ENCODE measurements at regions not wholly inside any gene's neighbourhood (a gene's known extent, or its start where the extent isn't known, plus 50 kb on each side); places are given as distances from the start of the nearest gene placed in this dataset.

DNA sequence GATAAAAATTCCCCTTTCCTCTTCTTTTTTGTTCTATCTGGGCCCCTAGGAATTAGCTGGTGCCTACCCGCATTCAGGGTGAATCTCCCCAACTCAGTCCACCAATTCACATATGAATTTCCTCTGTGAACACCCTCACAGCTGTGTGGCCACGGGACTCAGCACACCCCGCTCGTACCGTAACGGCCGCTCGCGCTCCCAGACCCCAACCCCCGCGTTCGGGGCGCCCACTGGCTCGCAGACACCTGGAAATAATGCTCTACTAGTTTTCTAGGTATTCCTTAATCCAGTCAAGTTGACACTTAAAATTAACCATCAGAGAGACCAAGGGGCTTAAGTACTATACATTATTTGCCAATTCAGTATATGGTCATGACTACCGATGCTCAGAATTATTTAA lies 1702.1 kb upstream of the PCDH20 start:
- DNase-seq (ENCODE audit: low read depth, low spot score) = no peak
- in situ Hi-C loops (cut with HindIII; ENCODE audit: low pct_unique_long_range_greater_than_20kb, low sequenced_read_pairs) = no loop called here

DNA sequence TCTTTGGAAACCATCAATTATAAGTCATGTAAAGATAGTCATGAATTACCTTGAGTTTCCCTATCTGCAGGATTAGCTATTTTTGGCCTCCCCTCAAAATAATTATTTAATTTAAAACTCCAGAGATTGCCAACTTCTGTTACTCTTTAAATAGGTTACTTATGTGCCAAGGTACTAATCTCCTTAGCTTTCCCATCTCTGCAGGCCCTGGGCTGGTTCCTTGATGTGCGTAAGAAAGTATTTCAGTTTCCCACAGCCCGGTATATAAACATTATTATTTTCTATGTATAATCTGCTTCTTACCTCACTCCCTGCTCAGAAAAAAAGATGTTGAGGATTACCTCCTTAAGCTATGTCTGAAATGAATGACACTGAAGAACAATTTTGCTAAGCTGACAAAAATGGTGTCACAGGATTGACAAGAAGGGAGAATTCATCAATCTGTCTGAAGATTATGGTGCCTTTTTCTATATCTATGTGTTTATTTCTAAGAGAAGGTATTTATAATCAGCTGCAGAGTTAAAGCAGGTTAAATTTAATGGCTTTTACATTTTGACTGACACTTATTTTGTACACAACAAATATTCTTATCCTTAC lies 1697.2 kb upstream of the PCDH20 start:
- in situ Hi-C loops (cut with HindIII; ENCODE audit: low pct_unique_long_range_greater_than_20kb, low sequenced_read_pairs) = no loop called here

DNA sequence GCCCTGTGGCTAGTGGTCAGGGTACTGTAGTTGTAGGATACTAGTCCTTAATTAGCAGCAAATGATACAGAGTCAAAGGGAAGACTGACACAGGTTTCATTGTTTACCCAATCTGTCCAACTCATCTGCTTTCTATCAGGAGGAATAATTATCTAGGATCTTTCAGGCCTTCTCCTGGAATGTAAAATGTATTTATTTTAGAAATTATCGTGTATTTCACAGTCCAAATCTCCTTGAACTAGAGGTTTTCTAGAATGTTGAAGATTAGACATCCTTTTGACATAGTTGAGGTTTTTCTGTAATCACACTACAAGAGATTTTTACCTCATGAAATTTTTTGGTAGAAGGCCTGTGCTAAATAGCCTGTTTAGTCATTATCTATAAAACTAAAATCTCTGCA lies 1694.8 kb upstream of the PCDH20 start:
- DNase-seq (ENCODE audit: low read depth, low spot score) = no peak
- in situ Hi-C loops (cut with HindIII; ENCODE audit: low pct_unique_long_range_greater_than_20kb, low sequenced_read_pairs) = no loop called here

More for the DNA sequence above, 1697.2 kb upstream of the PCDH20 start:
- no peak for DNase-seq (ENCODE audit: low read depth, low spot score)

GRCh38 chr13:63107179-63107943 lies 1691.7 kb upstream of the PCDH20 start:
- in situ Hi-C loops (cut with HindIII; ENCODE audit: low pct_unique_long_range_greater_than_20kb, low sequenced_read_pairs) = no loop called here
- DNase-seq (ENCODE audit: low read depth, low spot score) = no peak

- in situ Hi-C loops (cut with HindIII; ENCODE audit: low pct_unique_long_range_greater_than_20kb, low sequenced_read_pairs) = no loop called here
- DNase-seq (ENCODE audit: low read depth, low spot score) = no peak
These were observed 1679.1 kb upstream of the PCDH20 start for GRCh38 chr13:63094717-63095116.

- in situ Hi-C loops (cut with HindIII; ENCODE audit: low pct_unique_long_range_greater_than_20kb, low sequenced_read_pairs) = no loop called here
- no peak for DNase-seq (ENCODE audit: low read depth, low spot score)
These were observed 1678.3 kb upstream of the PCDH20 start for GRCh38 chr13:63093907-63094469.

DNA sequence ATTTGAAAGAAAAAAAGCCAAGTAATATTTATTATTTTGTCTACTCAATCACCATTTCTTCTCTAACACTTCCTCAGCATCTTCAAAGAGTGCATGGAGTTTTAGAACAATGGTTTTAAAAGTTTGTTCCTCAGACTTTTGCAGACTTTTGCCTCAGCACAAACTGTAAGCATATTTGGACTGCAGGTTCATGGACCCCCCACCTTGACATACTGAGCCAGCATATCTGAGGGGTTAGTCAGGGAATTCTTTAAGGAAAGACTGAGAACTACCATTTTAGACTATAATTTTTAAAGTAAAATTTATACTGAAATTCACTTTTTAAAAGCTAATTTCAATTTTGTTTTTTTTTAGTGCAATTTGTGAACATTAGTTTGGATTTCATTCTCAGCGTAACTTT lies 1676.8 kb upstream of the PCDH20 start:
- in situ Hi-C loops (cut with HindIII; ENCODE audit: low pct_unique_long_range_greater_than_20kb, low sequenced_read_pairs) = no loop called here

DNA sequence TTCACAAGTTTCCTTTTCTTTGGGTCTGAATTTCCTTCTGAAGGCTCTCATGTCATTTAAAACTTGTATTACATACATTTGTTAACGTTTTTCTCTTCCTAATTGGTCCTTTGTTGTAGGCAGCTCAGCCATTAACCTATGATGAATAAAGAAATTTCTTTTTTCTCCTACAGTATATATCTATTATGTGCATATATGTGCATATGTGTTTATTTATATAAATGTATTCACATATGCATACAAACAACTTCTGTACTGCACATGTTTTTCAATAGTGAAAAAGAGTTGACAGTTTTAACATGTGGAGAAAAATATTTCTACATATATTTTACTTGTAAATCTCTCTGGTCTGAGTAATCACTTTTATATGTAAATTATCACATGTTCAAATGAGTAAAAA lies 1674.9 kb upstream of the PCDH20 start:
- in situ Hi-C loops (cut with HindIII; ENCODE audit: low pct_unique_long_range_greater_than_20kb, low sequenced_read_pairs) = no loop called here
- no peak for DNase-seq (ENCODE audit: low read depth, low spot score)

More for the DNA sequence above, 1676.8 kb upstream of the PCDH20 start:
- DNase-seq (ENCODE audit: low read depth, low spot score) = no peak

DNA sequence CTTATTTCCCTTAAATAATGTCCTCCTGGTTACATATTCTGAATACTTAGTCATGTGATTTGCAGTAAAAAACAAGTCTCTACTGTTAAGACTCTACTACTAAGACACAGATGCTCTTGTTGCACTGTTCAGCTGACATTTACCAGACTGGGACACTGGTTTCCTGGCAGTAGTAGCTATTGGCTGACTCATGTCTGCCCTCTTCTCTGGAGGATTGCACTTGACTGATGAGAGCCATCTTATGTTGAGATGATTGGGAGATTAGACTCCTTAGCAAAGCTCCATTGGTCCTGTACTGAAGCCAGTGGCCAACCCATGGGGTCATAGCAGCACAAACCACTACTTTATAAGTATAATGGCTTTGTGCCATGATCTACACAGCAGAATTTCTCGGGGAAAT lies 1672.6 kb upstream of the PCDH20 start:
- in situ Hi-C loops (cut with HindIII; ENCODE audit: low pct_unique_long_range_greater_than_20kb, low sequenced_read_pairs) = no loop called here
- DNase-seq (ENCODE audit: low read depth, low spot score) = peak; percentile 95

DNA sequence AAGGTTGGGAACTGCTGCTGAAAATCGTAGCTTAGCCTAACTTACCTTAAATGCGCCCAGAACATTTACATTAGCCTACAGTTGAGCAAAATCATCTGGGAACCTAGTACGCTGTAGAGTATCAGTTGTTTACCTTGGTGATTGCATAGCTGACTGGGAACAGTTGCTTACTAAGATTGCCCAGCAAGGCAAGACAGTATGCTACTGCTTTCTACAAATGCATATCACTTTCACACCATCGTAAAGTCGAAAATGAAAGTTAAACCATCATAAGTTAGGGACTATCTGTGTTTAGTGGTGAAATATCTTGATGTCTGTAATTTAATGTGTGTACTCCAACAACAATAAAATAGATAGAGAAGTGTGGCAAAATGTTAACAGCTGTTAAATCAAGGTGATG lies 1670.6 kb upstream of the PCDH20 start:
- no peak for DNase-seq (ENCODE audit: low read depth, low spot score)
- in situ Hi-C loops (cut with HindIII; ENCODE audit: low pct_unique_long_range_greater_than_20kb, low sequenced_read_pairs) = no loop called here

- DNase-seq (ENCODE audit: low read depth, low spot score) = no peak
- in situ Hi-C loops (cut with HindIII; ENCODE audit: low pct_unique_long_range_greater_than_20kb, low sequenced_read_pairs) = no loop called here
These were observed 1670.2 kb upstream of the PCDH20 start for GRCh38 chr13:63085851-63086250.

GRCh38 chr13:63081400-63082014 lies 1665.9 kb upstream of the PCDH20 start:
- no peak for DNase-seq (ENCODE audit: low read depth, low spot score)
- in situ Hi-C loops (cut with HindIII; ENCODE audit: low pct_unique_long_range_greater_than_20kb, low sequenced_read_pairs) = no loop called here

DNA sequence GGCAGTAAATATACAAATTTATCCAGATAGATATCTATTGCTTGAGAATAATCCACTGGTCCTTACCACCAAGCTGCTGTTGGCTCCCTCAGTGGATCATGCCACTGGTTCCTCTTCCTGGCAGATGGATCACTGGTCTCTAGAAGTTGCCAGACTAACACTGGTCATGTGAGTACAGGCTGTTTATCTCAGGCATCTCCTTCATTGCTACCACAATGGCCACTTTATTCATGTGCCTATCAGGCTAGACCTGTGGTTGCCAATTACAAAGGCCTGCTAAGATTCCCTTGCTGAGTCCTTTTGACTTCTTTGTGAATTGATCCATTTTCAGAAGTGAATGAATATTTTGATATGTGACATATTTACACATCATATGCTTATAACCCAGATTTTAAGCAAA lies 1659.5 kb upstream of the PCDH20 start:
- DNase-seq (ENCODE audit: low read depth, low spot score) = peak; percentile 93
- in situ Hi-C loops (cut with HindIII; ENCODE audit: low pct_unique_long_range_greater_than_20kb, low sequenced_read_pairs) = no loop called here

DNA sequence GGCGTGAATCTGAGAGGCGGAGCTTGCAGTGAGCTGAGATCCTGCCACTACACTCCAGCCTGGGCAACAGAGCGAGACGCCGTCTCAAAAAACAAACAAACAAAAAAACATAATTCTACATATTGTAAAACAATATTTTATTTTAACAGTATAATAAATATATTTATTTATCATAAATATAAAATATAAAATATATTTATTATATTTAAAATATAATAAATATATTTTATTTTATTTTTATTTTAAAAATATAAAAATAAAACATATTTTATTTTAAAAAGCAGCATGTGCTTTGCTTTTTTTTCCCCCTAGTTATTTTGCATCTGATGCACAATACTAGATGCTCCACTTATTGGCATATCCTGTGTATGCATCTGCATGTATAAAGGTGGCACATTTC lies 1634.6 kb upstream of the PCDH20 start:
- no peak for DNase-seq (ENCODE audit: low read depth, low spot score)
- in situ Hi-C loops (cut with HindIII; ENCODE audit: low pct_unique_long_range_greater_than_20kb, low sequenced_read_pairs) = no loop called here

DNA sequence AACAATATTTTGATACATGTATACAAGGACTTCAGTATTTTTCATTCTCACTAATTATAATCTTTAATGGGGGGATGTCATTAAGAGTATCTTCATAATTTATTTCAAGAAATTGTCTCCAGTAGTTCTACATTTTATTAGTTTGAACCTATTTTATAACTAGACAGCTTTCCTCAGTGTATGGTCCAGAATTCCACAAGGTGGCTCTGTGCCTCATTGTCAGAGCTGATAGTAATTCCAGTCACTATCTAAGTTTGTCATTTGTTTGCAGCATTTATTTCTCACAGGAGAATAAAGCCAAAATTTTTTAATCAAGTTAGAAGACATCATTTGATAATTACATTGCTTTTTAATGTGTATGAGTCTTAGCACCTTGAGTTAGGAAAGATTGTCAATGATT lies 1633.0 kb upstream of the PCDH20 start:
- DNase-seq (ENCODE audit: low read depth, low spot score) = peak; percentile 48
- in situ Hi-C loops (cut with HindIII; ENCODE audit: low pct_unique_long_range_greater_than_20kb, low sequenced_read_pairs) = no loop called here

GRCh38 chr13:63044589-63045313 lies 1629.1 kb upstream of the PCDH20 start:
- DNase-seq (ENCODE audit: low read depth, low spot score) = no peak
- in situ Hi-C loops (cut with HindIII; ENCODE audit: low pct_unique_long_range_greater_than_20kb, low sequenced_read_pairs) = no loop called here

DNA sequence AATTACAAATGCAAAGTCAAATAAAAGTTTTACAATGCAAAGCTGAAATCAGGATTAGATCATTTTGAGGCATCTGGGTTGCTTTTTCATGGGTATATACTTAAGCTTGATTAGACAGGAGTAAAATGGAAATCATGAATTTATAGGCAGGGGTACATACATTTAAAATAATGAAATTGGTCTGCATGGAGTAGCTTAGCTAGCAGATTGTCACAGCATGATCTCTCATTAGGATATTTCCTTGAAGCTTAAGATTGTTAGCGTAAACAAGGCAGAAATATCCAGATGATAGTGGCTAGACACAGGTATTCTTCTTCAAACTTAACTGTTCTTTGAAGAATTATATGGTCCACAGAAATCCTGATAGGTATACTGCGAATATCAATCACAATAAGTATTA lies 1627.0 kb upstream of the PCDH20 start:
- in situ Hi-C loops (cut with HindIII; ENCODE audit: low pct_unique_long_range_greater_than_20kb, low sequenced_read_pairs) = no loop called here
- no peak for DNase-seq (ENCODE audit: low read depth, low spot score)

Data from SK-MEL-5 (cell line).